Liver (tissue), 3 donors: ENCODE measurements at regions not wholly inside any gene's neighbourhood (a gene's known extent, or its start where the extent isn't known, plus 50 kb on each side); places are given as distances from the start of the nearest gene placed in this dataset.

Experiments
- EGR1 ChIP-seq, 2 donors: IDR thresholded peaks; 2 replicates each; pipeline ENCODE4 v1.6.1; 2016 to 2018; ENCODE audit warnings: antibody characterized with exemption in 2 of 2, low read depth in 2 of 2
- GABPA ChIP-seq, 2 donors: IDR thresholded peaks in 1 of 2; conservative IDR thresholded peaks in 1 of 2; 2 replicates each; pipeline ENCODE4 v1.6.1; 2016; ENCODE audit warnings: antibody characterized with exemption in 2 of 2, mild to moderate bottlenecking in 1 of 2, moderate library complexity in 1 of 2
- RAD21 ChIP-seq, 2 donors: IDR thresholded peaks; 2 replicates each; pipeline ENCODE4 v1.6.1; 2016; ENCODE audit warnings: antibody characterized with exemption in 2 of 2, mild to moderate bottlenecking in 2 of 2
- RXRA ChIP-seq, 2 donors: IDR thresholded peaks; 2 replicates each; pipeline ENCODE4 v1.6.1; 2017 to 2018; ENCODE audit warnings: antibody characterized with exemption in 2 of 2, mild to moderate bottlenecking in 1 of 2
- TF ChIP-seq, protein P1 (sequence below): fragments of 150-350 bp; IDR thresholded peaks from 2 replicates; pipeline ENCODE4 v1.5.1; 2017; ENCODE audit warnings: improper control_type of control experiment, low read depth, low read length; ENCODE audit not compliant: missing input control
- TF ChIP-seq, protein P2 (sequence below): IDR thresholded peaks from 2 replicates; pipeline ENCODE4 v1.6.1; 2016; ENCODE audit warnings: antibody characterized with exemption
- TF ChIP-seq, protein P3 (sequence below): IDR thresholded peaks from 2 replicates; pipeline ENCODE4 v1.6.1; 2016; ENCODE audit warnings: antibody characterized with exemption, mild to moderate bottlenecking
- donor health status: healthy.
- donor health status: healthy.

DNA sequence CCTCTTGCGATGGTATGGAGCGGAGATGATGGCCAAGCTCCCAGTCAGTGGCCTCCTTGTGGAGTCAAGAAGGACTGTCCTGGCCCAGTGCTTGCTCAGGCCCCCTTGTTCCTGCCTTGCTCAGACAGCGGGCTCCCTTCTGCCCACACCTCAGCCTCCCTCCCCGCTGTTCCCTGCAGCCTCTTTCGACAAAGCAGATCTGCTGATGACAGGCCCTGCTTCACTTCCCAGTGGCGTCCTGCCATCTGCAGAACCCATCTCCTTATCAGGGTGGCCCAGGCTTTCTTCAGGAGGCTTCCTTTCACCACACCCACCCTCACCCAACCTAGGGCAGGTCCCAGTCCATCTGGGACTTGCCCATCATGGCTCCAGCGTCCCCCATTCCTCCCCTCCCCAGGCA, 80.0 kb downstream of the CLDN34 start:
- TF ChIP-seq, protein P1, sequence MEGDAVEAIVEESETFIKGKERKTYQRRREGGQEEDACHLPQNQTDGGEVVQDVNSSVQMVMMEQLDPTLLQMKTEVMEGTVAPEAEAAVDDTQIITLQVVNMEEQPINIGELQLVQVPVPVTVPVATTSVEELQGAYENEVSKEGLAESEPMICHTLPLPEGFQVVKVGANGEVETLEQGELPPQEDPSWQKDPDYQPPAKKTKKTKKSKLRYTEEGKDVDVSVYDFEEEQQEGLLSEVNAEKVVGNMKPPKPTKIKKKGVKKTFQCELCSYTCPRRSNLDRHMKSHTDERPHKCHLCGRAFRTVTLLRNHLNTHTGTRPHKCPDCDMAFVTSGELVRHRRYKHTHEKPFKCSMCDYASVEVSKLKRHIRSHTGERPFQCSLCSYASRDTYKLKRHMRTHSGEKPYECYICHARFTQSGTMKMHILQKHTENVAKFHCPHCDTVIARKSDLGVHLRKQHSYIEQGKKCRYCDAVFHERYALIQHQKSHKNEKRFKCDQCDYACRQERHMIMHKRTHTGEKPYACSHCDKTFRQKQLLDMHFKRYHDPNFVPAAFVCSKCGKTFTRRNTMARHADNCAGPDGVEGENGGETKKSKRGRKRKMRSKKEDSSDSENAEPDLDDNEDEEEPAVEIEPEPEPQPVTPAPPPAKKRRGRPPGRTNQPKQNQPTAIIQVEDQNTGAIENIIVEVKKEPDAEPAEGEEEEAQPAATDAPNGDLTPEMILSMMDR: no peak
- TF ChIP-seq RXRA (IDR thresholded peaks at IDR 0.05) (no peak), GABPA (IDR thresholded peaks at IDR 0.05 in 1 of 2, conservative IDR thresholded peaks at IDR 0.05 in 1 of 2) (no peak), RAD21 (IDR thresholded peaks at IDR 0.05) (no peak), EGR1 (IDR thresholded peaks at IDR 0.05; ENCODE audit: low read depth in 2 of 2) (no peak)
- TF ChIP-seq, protein P2, sequence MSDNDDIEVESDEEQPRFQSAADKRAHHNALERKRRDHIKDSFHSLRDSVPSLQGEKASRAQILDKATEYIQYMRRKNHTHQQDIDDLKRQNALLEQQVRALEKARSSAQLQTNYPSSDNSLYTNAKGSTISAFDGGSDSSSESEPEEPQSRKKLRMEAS: no peak
- TF ChIP-seq, protein P3, sequence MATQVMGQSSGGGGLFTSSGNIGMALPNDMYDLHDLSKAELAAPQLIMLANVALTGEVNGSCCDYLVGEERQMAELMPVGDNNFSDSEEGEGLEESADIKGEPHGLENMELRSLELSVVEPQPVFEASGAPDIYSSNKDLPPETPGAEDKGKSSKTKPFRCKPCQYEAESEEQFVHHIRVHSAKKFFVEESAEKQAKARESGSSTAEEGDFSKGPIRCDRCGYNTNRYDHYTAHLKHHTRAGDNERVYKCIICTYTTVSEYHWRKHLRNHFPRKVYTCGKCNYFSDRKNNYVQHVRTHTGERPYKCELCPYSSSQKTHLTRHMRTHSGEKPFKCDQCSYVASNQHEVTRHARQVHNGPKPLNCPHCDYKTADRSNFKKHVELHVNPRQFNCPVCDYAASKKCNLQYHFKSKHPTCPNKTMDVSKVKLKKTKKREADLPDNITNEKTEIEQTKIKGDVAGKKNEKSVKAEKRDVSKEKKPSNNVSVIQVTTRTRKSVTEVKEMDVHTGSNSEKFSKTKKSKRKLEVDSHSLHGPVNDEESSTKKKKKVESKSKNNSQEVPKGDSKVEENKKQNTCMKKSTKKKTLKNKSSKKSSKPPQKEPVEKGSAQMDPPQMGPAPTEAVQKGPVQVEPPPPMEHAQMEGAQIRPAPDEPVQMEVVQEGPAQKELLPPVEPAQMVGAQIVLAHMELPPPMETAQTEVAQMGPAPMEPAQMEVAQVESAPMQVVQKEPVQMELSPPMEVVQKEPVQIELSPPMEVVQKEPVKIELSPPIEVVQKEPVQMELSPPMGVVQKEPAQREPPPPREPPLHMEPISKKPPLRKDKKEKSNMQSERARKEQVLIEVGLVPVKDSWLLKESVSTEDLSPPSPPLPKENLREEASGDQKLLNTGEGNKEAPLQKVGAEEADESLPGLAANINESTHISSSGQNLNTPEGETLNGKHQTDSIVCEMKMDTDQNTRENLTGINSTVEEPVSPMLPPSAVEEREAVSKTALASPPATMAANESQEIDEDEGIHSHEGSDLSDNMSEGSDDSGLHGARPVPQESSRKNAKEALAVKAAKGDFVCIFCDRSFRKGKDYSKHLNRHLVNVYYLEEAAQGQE: no peak
